ENCODE measurements at regions not wholly inside any gene's neighbourhood (a gene's known extent, or its start where the extent isn't known, plus 50 kb on each side); places are given as distances from the start of the nearest gene placed in this dataset.

- TF ChIP-seq POLR2A (IDR thresholded peaks at IDR 0.05; ENCODE audit: low read length), result no peak
- TF ChIP-seq GATA1 (IDR thresholded peaks at IDR 0.05; ENCODE audit: low read depth, low read length), result no peak
Measured at GRCh38 chr2:9790702-9791225, 52.5 kb upstream of the TAF1B start.

Measured in erythroblast (primary cell).